GM23248 (cell line): ENCODE measurements at regions not wholly inside any gene's neighbourhood (a gene's known extent, or its start where the extent isn't known, plus 50 kb on each side); places are given as distances from the start of the nearest gene placed in this dataset.

Source experiments
- EZH2 ChIP-seq: fragments of 200-600 bp; sonication (generic); IDR thresholded peaks from 2 replicates; pipeline ENCODE4 v1.6.1; 2018; ENCODE audit warnings: antibody characterized with exemption, mild to moderate bottlenecking; ENCODE audit not compliant: insufficient read depth, poor library complexity, severe bottlenecking
- EZH2phosphoT487 ChIP-seq: fragments of 200-600 bp; sonication (generic); IDR thresholded peaks from 2 replicates; pipeline ENCODE4 v1.6.1; 2018; ENCODE audit warnings: antibody characterized with exemption, moderate library complexity, mild to moderate bottlenecking, low read depth; ENCODE audit not compliant: insufficient read depth

DNA sequence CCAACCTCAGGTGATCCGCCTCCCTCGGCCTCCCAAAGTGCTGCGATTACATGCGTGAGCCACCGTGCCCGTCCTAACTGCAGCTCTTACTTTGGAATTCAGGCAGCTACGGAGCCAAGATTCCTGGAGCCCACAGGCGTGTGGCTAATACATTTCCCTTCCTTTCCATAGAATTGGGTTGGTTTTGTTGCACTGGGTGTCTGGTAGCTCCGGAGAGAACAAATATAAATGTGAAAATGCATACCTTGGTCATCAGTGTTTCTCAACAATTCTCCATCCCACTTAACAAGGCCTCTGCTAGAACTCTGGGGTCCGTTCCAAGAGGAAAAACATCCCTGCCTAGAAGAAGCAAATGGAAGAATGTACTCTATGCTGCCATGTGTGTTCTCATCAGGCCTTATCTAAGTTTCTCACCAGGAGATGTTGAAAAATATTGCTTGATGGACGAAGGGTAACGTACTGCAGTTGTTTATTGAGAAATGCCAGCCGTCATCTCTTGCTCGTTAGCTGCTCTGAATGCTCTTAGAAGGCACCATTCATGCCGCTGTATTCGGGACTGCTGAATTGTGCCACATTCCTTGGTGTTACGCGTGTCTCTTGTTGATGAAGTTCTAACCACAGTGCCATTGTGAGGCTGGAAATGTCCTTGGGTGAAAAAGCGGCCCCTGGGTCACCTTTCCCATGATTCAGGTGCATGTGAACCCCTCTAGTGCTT lies 50.5 kb upstream of the CD99 start:
- TF ChIP-seq EZH2 (no peak), EZH2phosphoT487 (no peak)
